ENCODE measurements at regions not wholly inside any gene's neighbourhood (a gene's known extent, or its start where the extent isn't known, plus 50 kb on each side); places are given as distances from the start of the nearest gene placed in this dataset.

DNA sequence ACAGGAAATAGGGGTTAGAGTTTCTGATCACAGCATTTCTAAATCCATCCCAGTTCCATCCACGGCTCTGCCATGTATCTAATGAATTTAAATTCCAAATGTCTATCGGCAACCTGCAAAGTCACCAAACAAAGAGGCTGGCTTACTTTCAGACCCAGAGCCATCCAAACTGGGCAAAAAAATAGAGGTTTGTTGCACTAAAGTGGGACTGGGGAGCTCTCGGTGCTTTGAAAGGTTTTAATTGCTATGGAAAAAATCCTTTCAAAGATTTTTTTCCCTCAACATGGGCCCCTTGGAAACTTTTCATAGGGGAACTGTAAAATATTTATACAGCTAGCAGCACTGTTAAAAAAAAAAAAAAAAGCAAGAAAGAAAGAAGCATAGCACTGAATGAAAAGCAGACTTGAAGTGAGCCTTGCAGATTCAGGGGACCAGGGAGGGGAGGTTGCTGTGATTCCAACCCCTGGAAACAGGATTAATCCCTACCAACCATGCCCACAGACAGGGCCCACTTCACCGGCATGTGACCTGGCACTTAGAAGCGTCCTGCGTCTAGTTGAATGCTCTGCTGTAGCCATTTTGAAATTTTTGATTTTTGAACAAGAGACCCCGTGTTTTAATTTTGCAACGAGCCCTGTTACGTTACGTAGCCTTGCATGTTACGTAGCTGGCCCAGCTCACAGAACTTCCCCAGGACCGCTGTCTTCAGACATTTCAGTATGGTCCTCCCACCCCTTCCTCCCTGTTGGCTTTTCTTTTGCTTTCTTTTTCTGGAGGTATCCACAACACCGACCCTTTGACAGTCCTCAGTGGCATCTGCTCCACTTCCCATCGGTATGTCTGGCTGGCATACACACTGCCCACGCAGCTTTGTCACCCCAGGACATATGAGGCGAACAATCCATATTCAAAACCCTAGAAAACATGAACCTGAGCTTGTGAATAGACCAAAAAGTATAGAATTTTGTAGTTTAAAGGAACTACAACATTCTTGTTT, 105.3 kb upstream of the NFIB start:
- TF ChIP-seq CTCF (IDR thresholded peaks at IDR 0.05; ENCODE audit: insufficient read depth, low read length) = no peak
- no peak overlapping the region for H3K4me3 ChIP-seq (ENCODE audit: low read depth, low read length)
- DNase-seq (ENCODE audit: low read depth) = no peak

- TF ChIP-seq CTCF (IDR thresholded peaks at IDR 0.05; ENCODE audit: insufficient read depth, low read length) = no peak
- DNase-seq (ENCODE audit: low read depth) = no peak
- H3K4me3 ChIP-seq (ENCODE audit: low read depth, low read length) = no peak overlapping the region
Measured at GRCh38 chr9:14418301-14418940, 104.5 kb upstream of the NFIB start.

- TF ChIP-seq CTCF (IDR thresholded peaks at IDR 0.05; ENCODE audit: insufficient read depth, low read length) = no peak
- H3K4me3 ChIP-seq (ENCODE audit: low read depth, low read length) = no peak overlapping the region
- DNase-seq (ENCODE audit: low read depth) = peak; percentile 89
Measured at GRCh38 chr9:14417237-14417636, 103.3 kb upstream of the NFIB start.

DNA sequence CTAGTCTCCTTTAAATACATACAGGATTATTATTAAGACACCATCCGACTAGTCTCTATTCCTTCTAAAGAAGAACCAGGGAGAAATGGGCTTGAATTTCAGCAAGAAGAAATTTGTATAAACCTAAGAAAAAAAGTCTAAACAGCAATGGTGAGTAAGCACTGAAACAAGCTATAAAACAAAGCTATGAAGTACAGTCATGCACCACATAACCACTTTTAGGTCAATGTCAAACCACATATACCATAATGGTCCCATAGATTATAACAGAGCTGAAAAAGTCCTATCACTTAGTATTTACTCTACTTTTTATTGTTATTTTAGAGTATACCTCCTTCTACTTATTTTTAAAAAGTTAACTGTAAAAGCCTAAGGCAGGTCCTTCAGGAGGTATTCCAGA, 102.0 kb upstream of the NFIB start:
- no peak for TF ChIP-seq CTCF (IDR thresholded peaks at IDR 0.05; ENCODE audit: insufficient read depth, low read length)
- H3K4me3 ChIP-seq (ENCODE audit: low read depth, low read length) = no peak overlapping the region
- peak; percentile 58 for DNase-seq (ENCODE audit: low read depth)

DNA sequence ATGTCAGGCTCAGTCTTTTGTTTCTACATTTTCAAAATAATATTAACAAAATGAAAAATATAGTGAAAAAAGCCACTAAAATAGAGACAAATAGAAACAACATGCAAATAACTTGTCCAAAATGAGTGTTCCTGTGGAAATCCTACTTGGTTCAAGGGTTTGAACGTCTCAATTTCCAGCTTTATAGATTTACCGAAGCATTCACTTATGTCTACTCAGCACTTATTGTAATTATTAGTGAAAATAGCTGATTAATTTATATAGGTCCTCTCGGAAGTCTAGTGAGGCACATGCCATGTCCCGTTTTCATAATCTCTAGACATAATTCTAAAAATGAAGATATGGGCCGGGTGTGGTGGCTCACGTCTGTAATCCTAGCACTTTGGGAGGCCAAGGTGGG, 99.9 kb upstream of the NFIB start:
- no peak overlapping the region for H3K4me3 ChIP-seq (ENCODE audit: low read depth, low read length)
- TF ChIP-seq CTCF (IDR thresholded peaks at IDR 0.05; ENCODE audit: insufficient read depth, low read length) = no peak
- DNase-seq (ENCODE audit: low read depth) = no peak

GRCh38 chr9:14412775-14413174, 98.8 kb upstream of the NFIB start:
- DNase-seq (ENCODE audit: low read depth) = no peak
- H3K4me3 ChIP-seq (ENCODE audit: low read depth, low read length) = no peak overlapping the region
- TF ChIP-seq CTCF (IDR thresholded peaks at IDR 0.05; ENCODE audit: insufficient read depth, low read length) = no peak
